ENCODE measurements at regions not wholly inside any gene's neighbourhood (a gene's known extent, or its start where the extent isn't known, plus 50 kb on each side); places are given as distances from the start of the nearest gene placed in this dataset.

GRCh38 chr13:31937436-31937835 is 94.1 kb upstream of the FRY start:
- FAIRE-seq (no peak), DNase-seq (ENCODE audit: insufficient read length, low spot score) (no peak)
- TF ChIP-seq PAX5 (IDR thresholded peaks at IDR 0.05; ENCODE audit: insufficient read depth, low read length, severe bottlenecking) (no peak), SPI1 (IDR thresholded peaks at IDR 0.05; ENCODE audit: low read depth, low read length) (no peak), POU2F2 (IDR thresholded peaks at IDR 0.05; ENCODE audit: low read depth, low read length) (no peak), TAF1 (IDR thresholded peaks at IDR 0.05; ENCODE audit: low read depth, low read length) (no peak), POLR2AphosphoS5 (IDR thresholded peaks at IDR 0.05; ENCODE audit: low read depth, low read length) (no peak), POLR2A (IDR thresholded peaks at IDR 0.05; ENCODE audit: low read depth, low read length) (no peak)

- no peak for TF ChIP-seq POU2F2 (IDR thresholded peaks at IDR 0.05; ENCODE audit: low read depth, low read length)
- TF ChIP-seq PAX5 (IDR thresholded peaks at IDR 0.05; ENCODE audit: insufficient read depth, low read length, severe bottlenecking) = no peak
- FAIRE-seq = no peak
- DNase-seq (ENCODE audit: insufficient read length, low spot score) = no peak
Observed at GRCh38 chr13:31940076-31940475, 91.5 kb upstream of the FRY start.

DNA sequence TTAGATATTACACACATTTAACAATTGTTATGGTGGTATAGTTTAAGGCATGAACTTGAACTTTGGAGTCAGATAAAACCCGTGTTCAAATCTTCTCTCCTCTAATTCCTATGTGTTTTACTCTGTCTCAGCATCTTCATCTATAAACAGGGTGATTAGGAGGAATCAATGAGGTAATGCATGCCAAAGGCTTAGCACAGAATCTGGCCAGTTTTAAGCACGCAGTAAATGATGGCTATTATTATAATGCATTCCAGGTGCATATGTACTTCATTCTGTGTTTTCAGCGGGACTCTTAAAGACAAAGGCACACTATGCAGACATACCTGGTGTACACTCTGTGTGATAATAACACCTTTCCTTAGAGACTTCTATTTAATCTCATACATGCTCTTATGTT is 88.0 kb upstream of the FRY start:
- FAIRE-seq = peak; percentile 38
- TF ChIP-seq POU2F2 (IDR thresholded peaks at IDR 0.05; ENCODE audit: low read depth, low read length) (no peak), TAF1 (IDR thresholded peaks at IDR 0.05; ENCODE audit: low read depth, low read length) (no peak), PAX5 (IDR thresholded peaks at IDR 0.05; ENCODE audit: insufficient read depth, low read length, severe bottlenecking) (no peak), SPI1 (IDR thresholded peaks at IDR 0.05; ENCODE audit: low read depth, low read length) (no peak)
- DNase-seq (ENCODE audit: insufficient read length, low spot score) = no peak

DNA sequence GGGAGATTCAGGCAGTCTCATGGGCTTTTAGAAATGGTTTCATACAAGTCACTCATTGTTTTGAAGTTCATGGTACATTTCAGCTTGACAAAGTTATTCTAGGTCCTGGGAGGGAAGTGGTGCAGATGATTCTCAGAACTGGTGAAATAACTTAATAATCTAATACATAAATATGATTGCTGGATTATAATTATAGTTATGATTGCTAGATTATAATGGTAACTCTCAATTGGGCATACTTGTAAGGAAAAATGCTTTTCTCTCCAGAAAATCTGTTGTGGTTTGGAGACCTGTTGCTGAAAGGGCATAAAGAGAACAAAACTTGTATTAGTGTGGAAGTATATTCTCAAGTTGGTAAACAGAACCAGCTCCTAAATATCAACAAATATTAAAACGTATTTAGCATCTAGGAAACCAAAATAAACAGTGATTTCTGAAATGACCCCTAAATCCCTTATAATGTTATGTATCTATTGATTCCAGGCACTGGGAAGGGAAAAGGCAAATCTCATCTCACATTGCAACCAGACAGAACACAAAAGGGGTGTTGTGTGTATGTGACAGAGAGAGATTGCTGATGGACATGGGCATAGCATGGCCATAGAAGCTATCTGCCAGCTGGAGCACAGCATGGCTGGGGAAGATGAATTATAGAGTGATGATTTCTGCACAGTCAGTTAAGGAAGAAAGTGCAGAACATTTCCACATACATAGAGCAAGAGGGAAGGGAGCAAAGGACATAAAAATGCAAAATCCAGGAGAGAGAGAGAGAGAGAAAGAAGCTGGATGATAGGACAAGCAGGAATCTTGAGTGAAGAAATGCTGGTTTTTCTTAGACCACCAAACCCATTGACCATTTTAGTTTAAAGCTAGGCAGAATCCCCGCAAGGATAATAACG is 87.1 kb upstream of the FRY start:
- TF ChIP-seq POLR2A (IDR thresholded peaks at IDR 0.05; ENCODE audit: low read depth, low read length) = no peak
- TF ChIP-seq TAF1 (IDR thresholded peaks at IDR 0.05; ENCODE audit: low read depth, low read length) = no peak
- no peak for TF ChIP-seq POLR2AphosphoS5 (IDR thresholded peaks at IDR 0.05; ENCODE audit: low read depth, low read length)
- TF ChIP-seq PAX5 (IDR thresholded peaks at IDR 0.05; ENCODE audit: insufficient read depth, low read length, severe bottlenecking) = no peak
- TF ChIP-seq SPI1 (IDR thresholded peaks at IDR 0.05; ENCODE audit: low read depth, low read length) = no peak
- no peak for TF ChIP-seq POU2F2 (IDR thresholded peaks at IDR 0.05; ENCODE audit: low read depth, low read length)
- DNase-seq (ENCODE audit: insufficient read length, low spot score) = no peak
- no peak for FAIRE-seq

GRCh38 chr13:31945202-31945961 is 86.2 kb upstream of the FRY start:
- no peak for FAIRE-seq
- DNase-seq (ENCODE audit: insufficient read length, low spot score) = no peak
- TF ChIP-seq SPI1 (IDR thresholded peaks at IDR 0.05; ENCODE audit: low read depth, low read length) (no peak), POLR2A (IDR thresholded peaks at IDR 0.05; ENCODE audit: low read depth, low read length) (no peak), PAX5 (IDR thresholded peaks at IDR 0.05; ENCODE audit: insufficient read depth, low read length, severe bottlenecking) (no peak), TAF1 (IDR thresholded peaks at IDR 0.05; ENCODE audit: low read depth, low read length) (no peak), POU2F2 (IDR thresholded peaks at IDR 0.05; ENCODE audit: low read depth, low read length) (no peak), POLR2AphosphoS5 (IDR thresholded peaks at IDR 0.05; ENCODE audit: low read depth, low read length) (no peak)

DNA sequence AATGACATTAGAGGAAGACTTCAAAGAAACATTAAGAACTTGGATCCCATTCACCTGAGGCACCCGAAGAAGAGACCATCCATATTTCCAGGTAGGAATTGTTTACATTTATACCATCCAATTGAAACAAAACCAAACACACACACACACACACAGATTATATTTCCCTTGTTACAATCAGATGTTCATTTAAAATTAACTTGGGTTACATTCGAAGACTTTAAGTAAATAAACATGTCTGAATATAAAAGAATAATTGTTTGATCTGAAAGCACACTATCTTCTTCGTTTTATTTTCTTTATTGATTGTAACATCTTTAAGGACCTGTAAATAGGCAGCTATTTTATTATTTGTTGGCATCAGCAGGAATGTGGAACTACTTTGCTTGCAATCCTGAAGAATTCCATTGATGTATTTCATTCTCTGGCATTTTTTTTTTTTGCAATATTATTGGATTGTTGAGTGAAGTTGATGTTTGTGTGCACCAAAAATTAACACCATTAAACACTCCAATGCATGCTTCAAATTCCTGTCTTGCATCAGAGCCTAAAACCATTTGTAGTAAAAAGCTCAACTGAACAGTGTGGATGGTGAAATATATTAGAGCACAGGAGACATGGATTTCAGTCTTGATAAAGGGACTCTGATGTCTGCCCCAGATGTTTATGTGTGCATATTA is 85.3 kb upstream of the FRY start:
- FAIRE-seq (no peak), DNase-seq (ENCODE audit: insufficient read length, low spot score) (no peak)
- TF ChIP-seq TAF1 (IDR thresholded peaks at IDR 0.05; ENCODE audit: low read depth, low read length) = no peak
- no peak for TF ChIP-seq PAX5 (IDR thresholded peaks at IDR 0.05; ENCODE audit: insufficient read depth, low read length, severe bottlenecking)
- no peak for TF ChIP-seq POU2F2 (IDR thresholded peaks at IDR 0.05; ENCODE audit: low read depth, low read length)
- TF ChIP-seq POLR2A (IDR thresholded peaks at IDR 0.05; ENCODE audit: low read depth, low read length) = no peak

DNA sequence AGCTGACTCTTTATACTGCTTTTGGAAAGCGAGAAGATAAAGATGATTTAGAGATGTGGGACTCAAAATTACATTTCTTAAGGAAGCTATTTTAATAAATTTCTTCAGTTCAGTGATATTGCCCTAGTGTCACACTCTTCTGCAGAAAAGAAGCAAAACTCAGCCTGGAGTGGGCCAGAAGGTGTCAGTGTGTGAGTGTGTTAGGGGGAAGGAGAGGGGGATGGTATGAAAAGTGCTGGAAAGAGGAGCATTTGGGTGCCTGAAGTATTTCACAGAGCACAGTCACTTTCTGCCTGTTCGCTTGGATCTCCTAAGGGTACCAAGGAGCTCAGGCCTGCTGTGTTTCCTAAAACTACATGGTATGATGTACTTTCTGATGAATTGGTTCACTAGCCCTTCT is 84.5 kb upstream of the FRY start:
- TF ChIP-seq POLR2A (IDR thresholded peaks at IDR 0.05; ENCODE audit: low read depth, low read length) = no peak
- TF ChIP-seq POLR2AphosphoS5 (IDR thresholded peaks at IDR 0.05; ENCODE audit: low read depth, low read length) = no peak
- TF ChIP-seq POU2F2 (IDR thresholded peaks at IDR 0.05; ENCODE audit: low read depth, low read length) = no peak
- TF ChIP-seq SPI1 (IDR thresholded peaks at IDR 0.05; ENCODE audit: low read depth, low read length) = no peak
- no peak for TF ChIP-seq TAF1 (IDR thresholded peaks at IDR 0.05; ENCODE audit: low read depth, low read length)
- TF ChIP-seq PAX5 (IDR thresholded peaks at IDR 0.05; ENCODE audit: insufficient read depth, low read length, severe bottlenecking) = no peak
- FAIRE-seq (no peak), DNase-seq (ENCODE audit: insufficient read length, low spot score) (no peak)

DNA sequence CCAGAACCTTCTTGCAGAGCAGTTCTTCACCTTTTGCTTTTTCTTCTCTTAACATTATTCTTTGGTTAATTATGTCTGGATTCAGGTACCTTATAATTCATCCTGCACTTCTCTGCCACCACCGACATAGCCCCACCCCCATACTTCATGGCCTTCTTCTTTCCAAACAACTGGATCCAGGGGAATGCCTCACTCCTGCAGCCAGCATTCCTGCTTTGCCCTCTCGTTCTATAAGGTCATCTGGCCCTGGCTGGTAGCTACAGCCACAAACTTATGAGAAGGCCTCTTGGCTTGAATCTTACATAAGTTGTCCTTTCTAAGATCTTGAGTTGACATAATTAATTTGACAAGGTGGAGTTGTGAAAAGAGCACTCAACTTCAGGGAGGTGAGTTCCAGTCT is 84.1 kb upstream of the FRY start:
- no peak for FAIRE-seq

GRCh38 chr13:31949486-31949885 is 82.1 kb upstream of the FRY start:
- no peak for TF ChIP-seq TAF1 (IDR thresholded peaks at IDR 0.05; ENCODE audit: low read depth, low read length)
- TF ChIP-seq PAX5 (IDR thresholded peaks at IDR 0.05; ENCODE audit: insufficient read depth, low read length, severe bottlenecking) = no peak
- TF ChIP-seq POU2F2 (IDR thresholded peaks at IDR 0.05; ENCODE audit: low read depth, low read length) = no peak
- FAIRE-seq (no peak), DNase-seq (ENCODE audit: insufficient read length, low spot score) (no peak)

More for the DNA sequence above, 84.1 kb upstream of the FRY start:
- DNase-seq (ENCODE audit: insufficient read length, low spot score) = no peak
- no peak for TF ChIP-seq POLR2A (IDR thresholded peaks at IDR 0.05; ENCODE audit: low read depth, low read length)
- no peak for TF ChIP-seq SPI1 (IDR thresholded peaks at IDR 0.05; ENCODE audit: low read depth, low read length)
- no peak for TF ChIP-seq POU2F2 (IDR thresholded peaks at IDR 0.05; ENCODE audit: low read depth, low read length)
- no peak for TF ChIP-seq TAF1 (IDR thresholded peaks at IDR 0.05; ENCODE audit: low read depth, low read length)
- TF ChIP-seq POLR2AphosphoS5 (IDR thresholded peaks at IDR 0.05; ENCODE audit: low read depth, low read length) = no peak
- TF ChIP-seq PAX5 (IDR thresholded peaks at IDR 0.05; ENCODE audit: insufficient read depth, low read length, severe bottlenecking) = no peak
